A549 (cell line): ENCODE measurements at regions not wholly inside any gene's neighbourhood (a gene's known extent, or its start where the extent isn't known, plus 50 kb on each side); places are given as distances from the start of the nearest gene placed in this dataset.

Experiments
- ATAC-seq, 2 experiments: fragments of 200-7000 bp in 1 of 2; fragments of >200 bp in 1 of 2; cut with Nextera tagmentation in 1 of 2; cut with Tn5 transposase in 1 of 2; 3 replicates each; pipeline versions ENCODE4 v1.8.0 to v1.9.1; 2018 to 2020; ENCODE audit warnings: mild to moderate bottlenecking in 1 of 2, moderate library complexity in 1 of 2
- CTCF ChIA-PET: fragments of 300-600 bp; sonication (Branson Sonifier 250); formaldehyde crosslinking; extraction: SDS; loops from one replicate; lab custom pipeline; 2021; ENCODE audit warnings: antibody characterized with exemption, inconsistent platforms; lab: Yijun Ruan, JAX
- POLR2A ChIA-PET: fragments of 350-600 bp; formaldehyde crosslinking; extraction: SDS; loops from one replicate; lab custom pipeline; 2021; ENCODE audit warnings: antibody characterized with exemption, inconsistent platforms; lab: Yijun Ruan, JAX
- DNase-seq, 2 experiments: peaks; one replicate each; pipeline versions ENCODE4 v3.0.0 to v3.0.0-alpha.2; 2011 to 2016; ENCODE audit warnings: low read depth in 1 of 2, low spot score in 1 of 2
- FAIRE-seq: peaks from 2 replicates; lab custom pipeline; 2011; peaks lifted over from hg19 to GRCh38; lab: Jason Lieb, UNC
- H3K27ac ChIP-seq, 2 experiments: fragments of >200 bp; sonication (Bioruptor Twin); formaldehyde crosslinking; 3 replicates each; pipeline ENCODE4 v1.5.1; 2016 to 2017
- H3K4me1 ChIP-seq: fragments of >200 bp; sonication (Bioruptor Twin); formaldehyde crosslinking; 3 replicates; pipeline ENCODE4 v1.6.1; 2016
- H3K4me2 ChIP-seq: fragments of >200 bp; sonication (Bioruptor Twin); formaldehyde crosslinking; 3 replicates; pipeline ENCODE4 v1.6.1; 2016
- H3K4me3 ChIP-seq: fragments of >200 bp; sonication (Bioruptor Twin); formaldehyde crosslinking; 3 replicates; pipeline ENCODE4 v1.5.1; 2016
- H3K9me3 ChIP-seq: fragments of >200 bp; sonication (Bioruptor Twin); formaldehyde crosslinking; 3 replicates; pipeline ENCODE4 v1.6.1; 2016
- BCL3 ChIP-seq: fragments of >200 bp; sonication (Bioruptor Twin); formaldehyde crosslinking; IDR thresholded peaks from 3 replicates; pipeline ENCODE4 v1.6.1; 2016
- CBX8 ChIP-seq: fragments of 200-600 bp; sonication (generic); IDR thresholded peaks from 2 replicates; pipeline ENCODE4 v1.6.1; 2016
- CEBPB ChIP-seq, 2 experiments: fragments of >200 bp in 1 of 2; sonication (Bioruptor Twin) in 1 of 2; formaldehyde crosslinking in 1 of 2; IDR thresholded peaks; 2 replicates each; pipeline ENCODE4 v1.6.1; 2012 to 2016
- EHMT2 ChIP-seq: fragments of 200-600 bp; sonication (generic); IDR thresholded peaks from 2 replicates; pipeline ENCODE4 v1.6.1; 2016; ENCODE audit warnings: antibody characterized with exemption, low read depth, mild to moderate bottlenecking, moderate library complexity
- EP300 ChIP-seq, 2 experiments: fragments of >200 bp; sonication (Bioruptor Twin); formaldehyde crosslinking; IDR thresholded peaks; 2 replicates in 1 of 2; 3 replicates in 1 of 2; pipeline ENCODE4 v1.6.1; 2016 to 2017
- FOXS1 ChIP-seq: fragments of 250-450 bp; sonication (Bioruptor Pico); IDR thresholded peaks from 2 replicates; pipeline ENCODE4 v1.5.0; 2020; ENCODE audit warnings: mild to moderate bottlenecking, moderate library complexity
- HEYL ChIP-seq: fragments of 250-450 bp; sonication (Bioruptor Pico); IDR thresholded peaks from 2 replicates; pipeline ENCODE4 v1.8.0; 2021; ENCODE audit warnings: mild to moderate bottlenecking, moderate library complexity
- JUN ChIP-seq, 2 experiments: fragments of >200 bp; sonication (Bioruptor Twin); formaldehyde crosslinking; IDR thresholded peaks; 2 replicates in 1 of 2; 3 replicates in 1 of 2; pipeline ENCODE4 v1.6.1; 2016 to 2017
- KDM1A ChIP-seq: fragments of 200-600 bp; sonication (generic); IDR thresholded peaks from 2 replicates; pipeline ENCODE4 v1.6.1; 2016; ENCODE audit warnings: low read depth, mild to moderate bottlenecking
- KDM5A ChIP-seq: fragments of 200-600 bp; sonication (generic); IDR thresholded peaks from 2 replicates; pipeline ENCODE4 v1.6.1; 2016; ENCODE audit warnings: antibody characterized with exemption, mild to moderate bottlenecking
- MAX ChIP-seq: IDR thresholded peaks from 2 replicates; pipeline ENCODE4 v1.6.1; 2012
- MYC ChIP-seq: IDR thresholded peaks from 2 replicates; pipeline ENCODE4 v1.6.1; 2012; ENCODE audit warnings: mild to moderate bottlenecking, inconsistent platforms, low read length, improper control_type of control experiment, borderline replicate concordance
- PHF8 ChIP-seq: fragments of 200-600 bp; sonication (generic); IDR thresholded peaks from 2 replicates; pipeline ENCODE4 v1.6.1; 2016; ENCODE audit warnings: low read depth, mild to moderate bottlenecking, antibody characterized with exemption, moderate library complexity, borderline replicate concordance
- POLR2A ChIP-seq: IDR thresholded peaks from 2 replicates; pipeline ENCODE4 v1.6.1; 2012; ENCODE audit warnings: mild to moderate bottlenecking, low read length
- RFX5 ChIP-seq: fragments of 450-650 bp; IDR thresholded peaks from 2 replicates; pipeline ENCODE4 v1.7.1; 2014; ENCODE audit warnings: antibody characterized with exemption, mild to moderate bottlenecking, moderate library complexity
- RNF2 ChIP-seq: fragments of 200-600 bp; sonication (generic); IDR thresholded peaks from 2 replicates; pipeline ENCODE4 v1.6.1; 2016; ENCODE audit warnings: low read depth, mild to moderate bottlenecking, antibody characterized with exemption, moderate library complexity, borderline replicate concordance
- SMC3 ChIP-seq: fragments of >200 bp; sonication (Bioruptor Twin); formaldehyde crosslinking; IDR thresholded peaks from 3 replicates; pipeline ENCODE4 v1.6.1; 2018; ENCODE audit warnings: inconsistent platforms
- USF2 ChIP-seq: fragments of 450-650 bp; IDR thresholded peaks from 2 replicates; pipeline ENCODE4 v1.6.1; 2014; ENCODE audit warnings: antibody characterized with exemption
- ZFP36 ChIP-seq: fragments of 450-650 bp; IDR thresholded peaks from 2 replicates; pipeline ENCODE4 v1.6.1; 2014; ENCODE audit warnings: borderline replicate concordance; ENCODE audit not compliant: partially characterized antibody
- ZSCAN20 ChIP-seq: fragments of 250-450 bp; sonication (Bioruptor Pico); IDR thresholded peaks from 2 replicates; pipeline ENCODE4 v1.8.0; 2022; ENCODE audit warnings: mild to moderate bottlenecking, moderate library complexity
- WGBS: methylation state at CpG from one replicate; pipeline ENCODE4 v1.1.6; 2017; ENCODE audit errors: missing lambda C conversion rate; 5-methylcytosine and 5-hydroxymethylcytosine counted together
- TF ChIP-seq, protein P1 (sequence below): IDR thresholded peaks from 2 replicates; pipeline ENCODE4 v1.6.1; 2012
- TF ChIP-seq, protein P2 (sequence below): fragments of 150-350 bp; IDR thresholded peaks from 2 replicates; pipeline ENCODE4 v1.6.1; 2014; ENCODE audit warnings: low read depth, mild to moderate bottlenecking, low read length
- TF ChIP-seq, protein P3 (sequence below): fragments of 250-450 bp; sonication (Bioruptor Pico); IDR thresholded peaks from 2 replicates; pipeline ENCODE4 v1.5.0; 2021; ENCODE audit warnings: mild to moderate bottlenecking, moderate library complexity, borderline replicate concordance

DNA sequence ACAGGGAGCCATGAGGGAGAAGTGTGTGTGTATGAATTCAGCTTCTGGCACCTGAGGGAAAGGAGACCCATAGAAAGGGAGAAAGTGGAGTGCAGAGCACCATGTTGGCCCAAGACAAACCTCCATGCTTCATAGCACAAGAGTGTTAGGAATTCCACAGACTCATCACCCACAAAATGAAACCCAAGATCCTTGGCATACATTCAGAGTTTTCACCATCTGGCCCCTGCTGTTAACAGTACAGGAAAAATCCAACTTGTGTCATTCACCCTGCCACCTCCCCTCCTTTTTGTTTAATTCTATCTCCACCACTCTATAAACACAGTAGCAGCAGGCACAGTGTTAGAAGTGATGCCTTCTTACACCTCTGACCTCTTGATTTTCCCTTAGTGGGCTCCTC is 60.0 kb upstream of the MNS1 start (continued):
- TF ChIP-seq EP300 (IDR thresholded peaks at IDR 0.05) (no peak), EHMT2 (no peak), CEBPB (IDR thresholded peaks at IDR 0.05) (no peak), KDM5A (no peak)

DNA sequence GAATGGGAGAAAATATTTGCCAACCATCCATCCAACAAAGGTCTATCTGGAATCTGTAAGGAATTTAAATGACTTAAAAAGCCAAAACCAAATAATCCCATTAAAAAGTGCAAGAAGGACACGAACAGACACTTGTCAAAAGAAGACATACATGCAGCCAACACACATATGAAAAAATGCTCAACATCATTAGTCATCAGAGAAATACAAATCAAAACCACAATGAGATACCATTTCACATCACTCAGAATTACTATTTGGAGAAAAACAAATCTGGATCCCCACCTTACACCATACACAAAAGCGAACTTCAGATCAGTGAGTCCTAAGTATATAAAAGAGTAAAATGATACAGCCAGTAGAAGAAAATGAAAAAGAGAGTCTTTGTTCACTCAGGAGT is 58.6 kb upstream of the MNS1 start:
- FAIRE-seq (peak; percentile 54), DNase-seq (no peak), ATAC-seq (no peak)
- Histone ChIP-seq H3K4me2 (no peak overlapping the region), H3K4me3 (no peak overlapping the region), H3K4me1 (no peaks in the 10 kb centered on the region), H3K27ac (no peak overlapping the region), H3K9me3 (peaks cover 4% of the 10 kb centered on the region; the same call in 1 of the 3 replicates)
- TF ChIP-seq RNF2: peak; percentile 42
- no peak for TF ChIP-seq JUN (IDR thresholded peaks at IDR 0.05)
- CTCF ChIA-PET: interaction anchor here (1.2 kb wide), 1 partner anchor 32 kb away, joined by 3 read pairs; no protein-coding TSS in a partner anchor
- WGBS: 1% methylated on average over 2 of the region's 2 CpGs
- POLR2A ChIA-PET: no interaction called here

- ChIA-PET CTCF (interaction anchor here (1.6 to 2.1 kb wide), 2 partner anchors 10 to 28 kb away, joined by 6 read pairs; no protein-coding TSS in a partner anchor), POLR2A (no interaction called here)
- DNase-seq (no peak), FAIRE-seq (no peak), ATAC-seq (no peak)
- Histone ChIP-seq H3K9me3 (peaks cover 24% of the 10 kb centered on the region; the same call in 2 of the 3 replicates), H3K27ac (no peak overlapping the region), H3K4me1 (no peaks in the 10 kb centered on the region), H3K4me3 (no peak overlapping the region), H3K4me2 (no peak overlapping the region)
- TF ChIP-seq EHMT2 (no peak), ZFP36 (no peak), HEYL (CRISPR knock-in tag) (no peak), PHF8 (no peak), USF2 (no peak), MAX (no peak), KDM1A (no peak), CBX8 (no peak), SMC3 (no peak), BCL3 (no peak), FOXS1 (CRISPR knock-in tag) (no peak), POLR2A (no peak), RNF2 (no peak), ZSCAN20 (CRISPR knock-in tag) (no peak), RFX5 (no peak), MYC (no peak)
- TF ChIP-seq, protein P1, sequence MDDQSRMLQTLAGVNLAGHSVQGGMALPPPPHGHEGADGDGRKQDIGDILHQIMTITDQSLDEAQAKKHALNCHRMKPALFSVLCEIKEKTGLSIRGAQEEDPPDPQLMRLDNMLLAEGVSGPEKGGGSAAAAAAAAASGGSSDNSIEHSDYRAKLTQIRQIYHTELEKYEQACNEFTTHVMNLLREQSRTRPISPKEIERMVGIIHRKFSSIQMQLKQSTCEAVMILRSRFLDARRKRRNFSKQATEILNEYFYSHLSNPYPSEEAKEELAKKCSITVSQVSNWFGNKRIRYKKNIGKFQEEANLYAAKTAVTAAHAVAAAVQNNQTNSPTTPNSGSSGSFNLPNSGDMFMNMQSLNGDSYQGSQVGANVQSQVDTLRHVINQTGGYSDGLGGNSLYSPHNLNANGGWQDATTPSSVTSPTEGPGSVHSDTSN: no peak
- TF ChIP-seq, protein P2, sequence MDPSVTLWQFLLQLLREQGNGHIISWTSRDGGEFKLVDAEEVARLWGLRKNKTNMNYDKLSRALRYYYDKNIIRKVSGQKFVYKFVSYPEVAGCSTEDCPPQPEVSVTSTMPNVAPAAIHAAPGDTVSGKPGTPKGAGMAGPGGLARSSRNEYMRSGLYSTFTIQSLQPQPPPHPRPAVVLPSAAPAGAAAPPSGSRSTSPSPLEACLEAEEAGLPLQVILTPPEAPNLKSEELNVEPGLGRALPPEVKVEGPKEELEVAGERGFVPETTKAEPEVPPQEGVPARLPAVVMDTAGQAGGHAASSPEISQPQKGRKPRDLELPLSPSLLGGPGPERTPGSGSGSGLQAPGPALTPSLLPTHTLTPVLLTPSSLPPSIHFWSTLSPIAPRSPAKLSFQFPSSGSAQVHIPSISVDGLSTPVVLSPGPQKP: no peak
- TF ChIP-seq, protein P3, sequence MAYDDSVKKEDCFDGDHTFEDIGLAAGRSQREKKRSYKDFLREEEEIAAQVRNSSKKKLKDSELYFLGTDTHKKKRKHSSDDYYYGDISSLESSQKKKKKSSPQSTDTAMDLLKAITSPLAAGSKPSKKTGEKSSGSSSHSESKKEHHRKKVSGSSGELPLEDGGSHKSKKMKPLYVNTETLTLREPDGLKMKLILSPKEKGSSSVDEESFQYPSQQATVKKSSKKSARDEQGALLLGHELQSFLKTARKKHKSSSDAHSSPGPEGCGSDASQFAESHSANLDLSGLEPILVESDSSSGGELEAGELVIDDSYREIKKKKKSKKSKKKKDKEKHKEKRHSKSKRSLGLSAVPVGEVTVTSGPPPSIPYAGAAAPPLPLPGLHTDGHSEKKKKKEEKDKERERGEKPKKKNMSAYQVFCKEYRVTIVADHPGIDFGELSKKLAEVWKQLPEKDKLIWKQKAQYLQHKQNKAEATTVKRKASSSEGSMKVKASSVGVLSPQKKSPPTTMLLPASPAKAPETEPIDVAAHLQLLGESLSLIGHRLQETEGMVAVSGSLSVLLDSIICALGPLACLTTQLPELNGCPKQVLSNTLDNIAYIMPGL (CRISPR knock-in tag): no peak
Observed at GRCh38 chr15:56519000-56519399, 54.1 kb upstream of the MNS1 start.
